ENCODE measurements at regions not wholly inside any gene's neighbourhood (a gene's known extent, or its start where the extent isn't known, plus 50 kb on each side); places are given as distances from the start of the nearest gene placed in this dataset.

- Histone ChIP-seq H3K27ac (no peak overlapping the region), H3K4me3 (no peak overlapping the region)
- DNase-seq (ENCODE audit: low spot score) = no peak
- TF ChIP-seq CTCF (IDR thresholded peaks at IDR 0.05) = no peak
These were observed 80.8 kb downstream of the C21orf91 start for GRCh38 chr21:17738176-17738953.

GRCh38 chr21:17736072-17736471, 83.1 kb downstream of the C21orf91 start:
- no peak overlapping the region for H3K4me3 ChIP-seq
- DNase-seq (ENCODE audit: low spot score) = no peak
- TF ChIP-seq CTCF (IDR thresholded peaks at IDR 0.05) = no peak
- no peak overlapping the region for H3K27ac ChIP-seq

GRCh38 chr21:17733209-17733608, 85.9 kb downstream of the C21orf91 start:
- H3K4me3 ChIP-seq = no peak overlapping the region
- no peak for DNase-seq (ENCODE audit: low spot score)
- no peak overlapping the region for H3K27ac ChIP-seq
- TF ChIP-seq CTCF (IDR thresholded peaks at IDR 0.05) = no peak

- DNase-seq (ENCODE audit: low spot score) = no peak
- TF ChIP-seq CTCF (IDR thresholded peaks at IDR 0.05) = no peak
- Histone ChIP-seq H3K4me3 (no peak overlapping the region), H3K27ac (no peak overlapping the region)
These were observed 86.8 kb downstream of the C21orf91 start for GRCh38 chr21:17732306-17732705.

- no peak overlapping the region for H3K27ac ChIP-seq
- TF ChIP-seq CTCF (IDR thresholded peaks at IDR 0.05) = no peak
- no peak for DNase-seq (ENCODE audit: low spot score)
- no peak overlapping the region for H3K4me3 ChIP-seq
These were observed 87.6 kb downstream of the C21orf91 start for GRCh38 chr21:17731554-17731953.

GRCh38 chr21:17730782-17731181, 88.4 kb downstream of the C21orf91 start:
- DNase-seq (ENCODE audit: low spot score) = no peak
- H3K27ac ChIP-seq = no peak overlapping the region
- no peak for TF ChIP-seq CTCF (IDR thresholded peaks at IDR 0.05)
- no peak overlapping the region for H3K4me3 ChIP-seq

GRCh38 chr21:17729455-17729854, 89.7 kb downstream of the C21orf91 start:
- no peak overlapping the region for H3K27ac ChIP-seq
- no peak for TF ChIP-seq CTCF (IDR thresholded peaks at IDR 0.05)
- DNase-seq (ENCODE audit: low spot score) = no peak
- H3K4me3 ChIP-seq = no peak overlapping the region
